Panc1 (cell line): ENCODE measurements at regions not wholly inside any gene's neighbourhood (a gene's known extent, or its start where the extent isn't known, plus 50 kb on each side); places are given as distances from the start of the nearest gene placed in this dataset.

ENCODE experiments used
- CTCF ChIP-seq: fragments of 450-650 bp; IDR thresholded peaks from 2 replicates; pipeline ENCODE4 v1.5.1; 2017; ENCODE audit warnings: mild to moderate bottlenecking
- POLR2AphosphoS5 ChIP-seq: IDR thresholded peaks from 2 replicates; pipeline ENCODE4 v1.6.1; 2012; ENCODE audit warnings: mild to moderate bottlenecking, low read depth, low read length, moderate library complexity
- TCF7L2 ChIP-seq: IDR thresholded peaks from 2 replicates; pipeline ENCODE4 v1.6.1; 2011; ENCODE audit warnings: mild to moderate bottlenecking, low read depth, low read length, inconsistent platforms
- TF ChIP-seq, protein P1 (sequence below), 2 experiments: IDR thresholded peaks; 2 replicates each; pipeline ENCODE4 v1.6.1; 2011 to 2012; ENCODE audit warnings: low read depth in 2 of 2, control low read depth in 1 of 2, low read length in 1 of 2, mild to moderate bottlenecking in 1 of 2, moderate library complexity in 1 of 2; ENCODE audit not compliant: insufficient read depth in 1 of 2

DNA sequence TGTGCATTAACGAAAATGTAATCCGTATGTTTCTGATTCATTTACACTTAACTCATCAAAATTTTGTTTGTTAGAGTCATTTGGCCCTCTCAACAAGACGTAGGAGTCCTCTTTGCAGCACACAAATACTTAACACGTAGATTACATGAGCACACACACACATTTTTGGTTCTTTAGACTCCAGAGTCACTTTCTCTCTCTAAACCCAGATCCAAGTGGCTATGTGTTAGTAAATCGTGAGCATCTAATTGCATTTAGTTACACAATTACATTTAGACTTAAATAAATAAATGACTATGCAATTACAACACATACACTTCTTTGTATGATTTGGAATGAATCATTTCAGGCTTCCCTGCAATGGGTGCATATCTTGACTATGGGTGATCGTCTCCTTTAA lies 109.0 kb upstream of the GREM2 start:
- TF ChIP-seq CTCF, result no peak
- TF ChIP-seq POLR2AphosphoS5, result no peak
- TF ChIP-seq, protein P1, sequence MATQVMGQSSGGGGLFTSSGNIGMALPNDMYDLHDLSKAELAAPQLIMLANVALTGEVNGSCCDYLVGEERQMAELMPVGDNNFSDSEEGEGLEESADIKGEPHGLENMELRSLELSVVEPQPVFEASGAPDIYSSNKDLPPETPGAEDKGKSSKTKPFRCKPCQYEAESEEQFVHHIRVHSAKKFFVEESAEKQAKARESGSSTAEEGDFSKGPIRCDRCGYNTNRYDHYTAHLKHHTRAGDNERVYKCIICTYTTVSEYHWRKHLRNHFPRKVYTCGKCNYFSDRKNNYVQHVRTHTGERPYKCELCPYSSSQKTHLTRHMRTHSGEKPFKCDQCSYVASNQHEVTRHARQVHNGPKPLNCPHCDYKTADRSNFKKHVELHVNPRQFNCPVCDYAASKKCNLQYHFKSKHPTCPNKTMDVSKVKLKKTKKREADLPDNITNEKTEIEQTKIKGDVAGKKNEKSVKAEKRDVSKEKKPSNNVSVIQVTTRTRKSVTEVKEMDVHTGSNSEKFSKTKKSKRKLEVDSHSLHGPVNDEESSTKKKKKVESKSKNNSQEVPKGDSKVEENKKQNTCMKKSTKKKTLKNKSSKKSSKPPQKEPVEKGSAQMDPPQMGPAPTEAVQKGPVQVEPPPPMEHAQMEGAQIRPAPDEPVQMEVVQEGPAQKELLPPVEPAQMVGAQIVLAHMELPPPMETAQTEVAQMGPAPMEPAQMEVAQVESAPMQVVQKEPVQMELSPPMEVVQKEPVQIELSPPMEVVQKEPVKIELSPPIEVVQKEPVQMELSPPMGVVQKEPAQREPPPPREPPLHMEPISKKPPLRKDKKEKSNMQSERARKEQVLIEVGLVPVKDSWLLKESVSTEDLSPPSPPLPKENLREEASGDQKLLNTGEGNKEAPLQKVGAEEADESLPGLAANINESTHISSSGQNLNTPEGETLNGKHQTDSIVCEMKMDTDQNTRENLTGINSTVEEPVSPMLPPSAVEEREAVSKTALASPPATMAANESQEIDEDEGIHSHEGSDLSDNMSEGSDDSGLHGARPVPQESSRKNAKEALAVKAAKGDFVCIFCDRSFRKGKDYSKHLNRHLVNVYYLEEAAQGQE (IDR thresholded peaks at IDR 0.05; ENCODE audit: insufficient read depth in 1 of 2, low read depth in 2 of 2, low read length in 1 of 2), result no peak
- no peak for TF ChIP-seq TCF7L2
